Glomerular visceral epithelial cell (primary cell): ENCODE measurements at regions not wholly inside any gene's neighbourhood (a gene's known extent, or its start where the extent isn't known, plus 50 kb on each side); places are given as distances from the start of the nearest gene placed in this dataset.

ENCODE experiments used
- DNase-seq: peaks from one replicate; pipeline ENCODE4 v3.0.0-alpha.2; 2016; ENCODE audit errors: extremely low spot score

DNA sequence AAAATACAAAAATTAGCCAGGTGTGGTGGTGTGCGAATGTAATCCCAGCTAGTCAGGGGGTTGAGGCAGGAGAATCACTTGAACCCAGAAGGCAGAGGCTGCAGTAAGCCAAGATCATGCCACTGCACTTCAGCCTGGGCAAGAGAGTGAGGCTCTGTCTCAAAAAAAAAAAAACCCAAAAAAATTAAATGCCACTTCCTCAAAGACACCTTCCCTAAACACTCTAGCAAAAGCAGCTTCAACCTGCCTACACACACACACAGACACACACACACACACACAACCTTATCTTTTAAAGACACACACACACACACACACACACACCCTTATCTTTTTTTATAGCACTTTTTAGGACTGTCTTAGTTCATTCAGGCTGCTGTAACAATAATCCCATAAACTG is 201.7 kb upstream of the PSMD7 start:
- DNase-seq = no peak

DNA sequence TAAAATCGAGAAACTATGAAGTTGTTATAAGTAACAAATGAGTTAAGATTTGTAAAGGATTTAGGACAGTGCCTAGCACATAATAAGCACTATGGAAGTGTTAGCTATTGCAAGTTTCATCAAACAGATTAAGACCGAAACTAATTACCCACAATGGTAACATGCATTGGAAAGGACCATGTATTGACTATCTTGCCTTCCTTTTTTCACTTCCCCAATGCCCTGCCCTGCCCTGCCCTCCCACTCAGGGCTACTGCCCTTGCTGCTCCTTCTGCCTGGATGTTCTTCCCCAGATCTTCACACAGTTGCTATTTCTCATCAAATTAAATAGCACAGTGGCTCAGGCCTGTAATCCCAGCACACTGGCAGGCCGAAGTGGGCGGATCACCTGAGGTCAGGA is 202.1 kb upstream of the PSMD7 start:
- DNase-seq = no peak

DNA sequence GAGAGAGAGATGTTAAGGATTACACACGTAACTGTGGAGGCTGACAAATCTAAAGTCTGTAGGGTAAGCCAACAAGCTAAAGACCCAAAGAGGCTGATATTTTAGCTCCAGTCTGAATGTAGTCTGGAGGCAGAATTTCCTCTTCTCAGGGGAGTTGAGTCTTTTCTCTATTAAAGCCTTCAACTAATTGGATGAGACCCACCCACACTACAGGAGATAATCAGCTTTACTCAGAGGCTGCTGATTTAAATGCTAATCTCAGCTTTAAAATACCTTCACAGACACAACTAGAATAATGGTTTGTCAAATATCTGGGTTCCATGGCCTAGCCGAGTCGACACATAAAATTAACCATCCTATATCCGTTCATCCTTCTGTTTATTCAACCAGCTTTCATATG is 204.3 kb upstream of the PSMD7 start:
- no peak for DNase-seq

DNA sequence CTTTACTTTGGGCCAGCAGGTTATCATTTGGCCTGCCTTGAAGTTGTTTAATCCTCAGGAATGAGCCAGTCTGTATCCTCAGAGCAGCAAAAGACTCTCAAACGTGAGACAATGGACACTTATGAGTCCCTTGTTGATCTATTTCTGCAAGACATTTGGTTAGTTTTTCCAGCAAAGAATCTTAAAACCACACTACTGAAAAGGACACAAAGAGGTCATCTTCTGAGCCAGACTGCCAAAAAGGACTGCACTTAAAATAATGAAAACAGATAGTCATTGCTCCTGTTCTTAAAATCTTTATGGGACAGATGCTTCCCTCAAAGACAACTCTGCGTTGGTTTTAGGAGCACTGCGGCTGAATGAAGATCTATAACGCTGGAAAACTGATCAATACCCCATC is 205.7 kb upstream of the PSMD7 start:
- no peak for DNase-seq

DNA sequence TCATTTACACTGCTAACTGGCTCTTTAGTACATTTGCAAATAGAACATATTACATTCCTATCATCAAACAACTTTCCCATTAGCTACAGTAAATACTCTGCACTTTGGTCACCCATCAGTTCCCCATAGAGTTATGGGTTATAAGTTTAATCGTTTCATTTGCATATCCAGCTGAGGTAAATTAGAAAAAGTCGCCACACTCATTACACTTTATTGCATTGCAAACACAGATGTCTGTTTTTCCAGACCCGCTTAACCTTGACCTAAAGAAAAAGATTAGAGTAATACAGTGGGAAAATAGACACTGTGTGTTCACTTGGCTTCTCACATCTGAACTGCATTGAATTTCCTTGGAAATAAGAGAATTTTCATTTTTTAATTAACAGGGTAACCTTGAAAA is 213.1 kb upstream of the PSMD7 start:
- no peak for DNase-seq

DNA sequence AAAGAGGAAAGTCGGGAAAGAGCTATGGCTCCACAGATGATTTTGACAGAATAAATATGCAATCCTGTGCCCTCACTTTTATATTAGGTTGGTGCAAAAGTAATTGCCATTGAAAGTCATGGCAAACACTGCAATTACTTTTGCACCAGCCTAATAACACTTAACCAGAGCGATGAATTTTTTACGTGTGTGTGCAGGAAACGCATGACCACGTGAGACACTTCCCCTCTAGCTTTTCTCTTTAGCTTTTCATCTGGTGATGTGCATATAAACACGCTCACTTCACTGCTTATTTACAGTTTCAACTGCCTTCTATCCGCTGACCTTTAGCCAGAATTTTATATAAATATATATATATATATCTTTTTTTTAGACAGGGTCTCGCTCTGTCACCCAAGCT is 216.3 kb upstream of the PSMD7 start:
- DNase-seq = no peak

DNA sequence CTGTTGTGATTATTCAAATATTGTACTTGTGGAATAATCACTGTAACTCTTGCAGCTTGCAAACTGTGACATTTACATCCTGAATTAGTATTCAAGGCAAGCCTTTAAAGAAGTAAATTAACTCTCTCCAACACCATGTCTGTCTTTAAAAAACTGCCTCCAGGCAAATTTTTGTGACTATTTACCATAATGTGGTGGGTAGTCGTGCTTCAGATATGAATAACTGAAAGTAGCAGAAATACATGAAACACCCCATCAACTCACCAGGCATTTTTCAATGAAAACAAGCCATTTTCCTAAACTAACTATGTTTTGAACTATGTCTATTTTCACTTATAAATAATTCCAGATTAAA is 217.4 kb upstream of the PSMD7 start:
- DNase-seq = no peak

DNA sequence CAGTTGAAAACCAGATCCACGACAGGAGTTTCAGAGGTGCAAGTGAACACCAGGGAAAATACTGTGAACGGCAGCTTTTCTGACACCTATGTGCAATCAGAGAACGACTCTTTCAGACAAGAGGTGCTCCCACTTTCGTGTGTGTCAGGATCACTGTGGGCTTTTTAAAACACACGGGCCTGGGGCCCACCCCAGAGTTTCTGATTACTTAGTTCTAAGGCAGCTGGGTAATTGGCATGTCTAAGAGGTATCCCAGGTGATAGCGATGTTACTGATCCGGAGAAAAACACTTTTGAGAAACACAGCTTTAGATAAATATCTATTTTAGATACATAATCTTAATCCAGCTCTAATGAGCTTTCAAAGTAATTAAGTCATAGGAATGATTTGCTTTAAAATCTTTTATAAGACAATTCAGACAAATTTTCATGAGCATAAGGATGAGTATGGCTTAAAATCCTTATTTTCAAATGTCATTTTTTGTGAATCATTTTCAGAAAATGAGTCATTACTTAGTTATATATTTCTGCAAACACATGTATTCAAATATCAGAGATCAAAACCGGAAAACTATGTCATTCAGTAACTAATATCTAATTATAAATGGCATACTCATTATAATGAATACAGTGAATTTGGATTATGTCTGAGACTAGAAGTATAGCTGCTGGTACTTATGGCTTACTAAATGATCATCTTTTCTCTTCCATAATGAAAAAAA is 217.9 kb upstream of the PSMD7 start:
- no peak for DNase-seq

DNA sequence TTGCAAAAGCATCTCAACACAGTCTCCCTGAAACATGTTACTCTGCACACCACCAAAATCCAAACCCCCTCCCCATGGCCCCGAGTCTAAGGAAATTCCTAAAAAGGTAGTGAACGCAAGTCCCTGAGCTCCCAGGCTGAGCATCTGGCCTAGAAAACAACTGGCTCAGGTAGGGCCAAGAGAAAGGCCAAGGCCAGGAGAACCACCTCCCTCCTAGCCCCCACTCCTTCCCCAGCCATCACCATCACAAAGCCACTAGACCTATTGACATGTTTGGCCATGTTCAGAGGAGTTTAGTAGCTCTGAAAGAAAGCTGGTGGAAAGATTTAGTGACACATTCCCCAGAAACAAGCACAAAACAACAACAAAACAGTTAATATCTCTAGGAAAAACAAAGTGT is 220.0 kb upstream of the PSMD7 start:
- no peak for DNase-seq

DNA sequence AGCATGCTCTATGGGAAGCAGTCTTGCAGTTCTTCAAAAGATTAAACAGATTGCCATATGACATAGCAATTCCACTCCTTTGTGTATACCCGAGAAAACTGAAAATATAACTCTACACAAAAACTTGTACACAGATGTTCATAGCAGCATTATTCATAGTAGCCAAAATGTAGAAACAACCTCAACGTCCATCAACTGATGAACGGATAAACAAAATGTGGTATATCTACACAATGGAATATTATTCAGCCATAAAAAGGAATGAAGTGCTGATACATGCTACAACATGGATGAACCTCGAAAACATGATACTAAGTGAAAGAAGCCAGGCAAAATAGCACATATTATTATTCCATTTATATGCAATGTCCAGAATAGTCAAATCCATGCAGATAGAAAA is 221.2 kb upstream of the PSMD7 start:
- DNase-seq = no peak

DNA sequence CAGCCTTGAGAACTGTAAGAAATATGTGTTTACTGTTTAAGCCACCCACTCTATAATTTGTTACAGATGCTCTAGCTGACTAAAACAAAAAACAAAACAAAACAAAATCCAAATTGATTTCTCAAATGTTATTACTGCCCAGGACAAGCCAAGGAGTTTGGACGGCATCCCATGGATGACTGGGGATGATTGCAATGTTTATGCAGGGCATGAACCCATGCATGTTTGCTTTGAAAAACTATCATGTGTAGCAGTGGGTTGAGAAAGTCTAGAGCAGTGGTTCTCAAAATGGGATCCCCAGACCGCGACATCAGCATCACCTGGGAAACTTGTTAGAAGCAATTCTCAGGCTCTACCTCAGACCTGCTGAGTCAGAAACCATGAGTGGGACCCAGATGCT is 223.2 kb upstream of the PSMD7 start:
- DNase-seq = no peak

DNA sequence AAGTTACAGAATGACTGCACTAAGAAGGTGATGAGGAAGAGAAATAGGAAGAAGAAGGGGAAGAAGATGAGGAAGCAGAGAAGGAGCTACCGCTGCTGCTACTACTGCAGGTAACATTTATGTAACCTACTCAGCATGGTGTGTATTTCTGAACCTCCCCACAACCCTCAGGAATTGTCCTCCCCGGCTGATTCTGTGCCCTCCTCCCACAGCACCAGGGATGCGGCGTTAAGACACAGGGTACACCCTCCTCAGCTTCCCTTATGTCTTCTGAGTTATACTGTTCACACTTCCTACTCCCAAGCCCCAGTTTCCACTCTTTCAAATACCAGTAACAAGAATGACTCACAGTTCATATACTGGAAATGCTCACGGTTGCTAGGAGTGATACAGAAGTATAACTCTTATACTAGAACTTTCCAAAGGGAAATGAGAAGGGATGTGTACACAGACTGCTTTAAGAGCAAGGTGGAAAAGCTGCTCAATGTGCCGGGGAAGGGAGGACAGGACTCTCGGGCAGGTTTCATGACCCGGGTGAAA is 224.5 kb upstream of the PSMD7 start:
- DNase-seq = no peak

DNA sequence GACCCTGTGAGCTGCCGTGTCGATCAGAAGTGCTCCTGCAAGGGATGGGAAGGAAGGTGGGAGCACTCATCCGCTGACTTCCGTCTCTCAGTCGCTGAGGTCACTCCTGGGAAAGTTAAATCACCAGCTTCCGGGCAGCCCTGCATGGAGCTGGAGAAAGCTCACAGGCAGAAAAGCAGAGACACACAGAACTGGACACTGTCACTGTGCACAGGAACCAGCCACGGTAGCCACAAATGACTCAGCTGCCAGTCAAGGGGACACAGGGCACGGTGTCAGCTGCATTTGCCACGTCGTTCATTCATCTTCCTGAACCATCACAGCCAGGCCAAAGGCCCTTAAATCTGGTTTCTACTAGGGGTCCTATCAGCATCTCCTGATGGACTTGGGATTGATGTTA is 226.4 kb upstream of the PSMD7 start:
- no peak for DNase-seq

DNA sequence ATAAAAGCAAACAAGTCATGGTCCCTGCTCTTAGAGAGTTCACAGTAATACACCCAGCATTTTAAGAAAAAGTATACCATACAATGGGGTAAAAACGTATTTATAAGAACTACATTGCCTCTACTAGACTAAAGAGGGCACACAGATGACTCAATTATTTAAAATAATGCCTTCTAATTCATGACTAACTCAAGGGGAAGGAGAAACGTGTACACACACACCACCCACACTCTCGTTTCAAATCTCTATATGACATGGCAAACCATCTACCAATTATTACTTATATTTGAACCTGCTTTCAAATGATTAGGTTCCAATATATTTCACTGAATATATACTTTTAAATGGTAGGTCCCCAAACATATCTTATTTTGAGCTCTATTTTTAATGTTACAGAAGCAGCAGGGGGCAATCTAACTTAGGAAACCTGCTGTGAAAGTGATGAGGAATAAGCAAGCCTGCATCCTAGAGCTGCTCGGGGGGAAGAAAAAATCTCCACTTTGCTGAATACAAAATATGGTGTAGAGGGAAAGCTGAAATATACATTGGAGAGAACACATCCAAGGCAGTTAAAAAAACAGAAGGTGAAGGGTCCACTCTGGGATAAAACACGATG is 232.4 kb upstream of the PSMD7 start:
- DNase-seq = no peak

DNA sequence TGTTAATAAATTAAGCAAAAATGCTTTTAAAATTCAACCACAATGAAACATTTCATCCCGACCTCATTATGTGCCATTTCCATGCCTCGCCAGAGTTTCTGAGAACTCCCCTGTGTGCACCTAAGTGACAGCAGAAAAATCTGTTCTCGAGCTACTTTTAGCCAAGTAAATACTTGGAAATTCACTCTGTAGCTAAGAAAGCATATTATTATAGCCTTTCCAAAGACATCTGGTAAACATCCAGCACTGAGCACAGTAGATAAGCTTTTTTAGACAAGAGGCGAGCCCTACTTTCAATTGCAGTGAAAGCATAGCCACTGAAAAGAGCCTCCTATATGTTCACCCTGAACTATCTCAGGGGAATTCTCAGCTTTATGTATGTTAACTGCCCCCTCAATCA is 242.8 kb upstream of the PSMD7 start:
- no peak for DNase-seq

DNA sequence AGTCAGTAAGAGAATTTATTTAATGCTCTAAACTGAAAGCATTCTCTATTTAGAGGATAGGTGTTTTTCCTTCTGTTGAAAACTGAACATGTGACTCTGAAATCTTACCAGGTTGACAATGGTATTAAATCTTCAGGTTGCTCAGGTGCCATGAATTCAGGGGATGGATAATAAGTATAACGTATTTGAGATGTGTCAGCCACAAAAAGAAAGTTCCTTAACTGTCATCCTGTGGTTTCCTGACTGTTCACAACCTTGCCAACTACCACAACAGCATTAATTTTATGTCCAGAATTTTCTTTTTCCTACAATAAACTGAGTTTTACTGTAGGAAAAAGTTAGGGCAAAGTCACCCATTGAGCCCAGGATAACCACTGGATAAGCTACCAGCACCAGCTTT is 243.3 kb upstream of the PSMD7 start:
- DNase-seq = no peak

DNA sequence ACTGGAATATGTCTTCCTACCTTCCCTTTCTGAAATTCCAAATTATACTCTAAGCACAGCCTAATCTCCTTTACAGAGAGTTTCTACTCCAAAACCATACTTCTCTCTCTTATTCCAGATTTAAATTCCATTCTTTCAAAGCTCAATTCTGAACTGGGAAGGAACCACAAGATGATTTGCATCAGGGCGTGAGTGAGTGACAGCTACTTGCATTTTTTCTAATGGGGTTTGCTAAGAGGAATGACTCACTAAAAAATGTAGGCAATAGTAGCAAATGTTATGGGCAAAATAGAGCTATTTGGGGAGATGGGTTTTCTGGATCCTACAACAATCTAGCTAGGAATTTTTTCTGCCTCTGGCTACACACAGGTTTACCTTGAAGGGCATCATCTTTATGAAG is 244.6 kb upstream of the PSMD7 start:
- no peak for DNase-seq

DNA sequence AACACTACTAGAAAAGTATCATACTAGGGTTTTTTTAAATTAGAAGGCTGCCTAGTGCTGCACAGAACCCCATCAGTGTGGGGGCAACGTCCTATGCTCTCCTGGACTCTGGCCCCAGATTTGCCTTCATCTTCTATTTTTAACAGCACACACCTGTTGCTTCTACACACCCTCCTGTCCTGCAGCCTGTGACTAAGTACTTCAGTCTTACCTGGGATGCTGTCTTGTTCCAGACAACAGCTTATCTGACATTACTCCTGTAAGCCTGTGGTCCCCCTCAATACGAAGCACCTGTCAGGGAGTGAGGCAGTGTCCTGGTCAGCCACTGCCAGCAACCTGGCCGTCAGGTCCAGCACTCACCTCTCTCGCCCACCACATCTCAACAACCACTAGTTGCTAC is 247.6 kb upstream of the PSMD7 start:
- no peak for DNase-seq

DNA sequence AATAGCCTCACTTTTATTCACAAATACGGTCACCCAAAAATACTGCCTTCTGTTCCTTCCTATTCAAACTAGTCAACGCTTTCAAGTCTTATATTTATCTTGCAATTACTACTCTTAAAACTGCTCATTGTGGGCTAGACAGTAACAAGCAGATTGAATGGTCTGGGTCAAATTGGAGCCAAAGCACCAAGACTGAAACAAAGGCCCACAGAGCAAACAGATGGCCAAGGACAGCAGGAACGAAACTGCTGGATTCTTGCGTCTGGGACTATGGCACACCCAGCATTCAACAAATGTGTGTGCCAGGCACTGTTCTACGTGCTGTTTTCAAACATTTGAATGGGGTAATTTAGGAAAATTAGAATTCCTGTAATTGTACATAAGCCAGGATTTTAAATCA is 250.1 kb upstream of the PSMD7 start:
- DNase-seq = no peak

DNA sequence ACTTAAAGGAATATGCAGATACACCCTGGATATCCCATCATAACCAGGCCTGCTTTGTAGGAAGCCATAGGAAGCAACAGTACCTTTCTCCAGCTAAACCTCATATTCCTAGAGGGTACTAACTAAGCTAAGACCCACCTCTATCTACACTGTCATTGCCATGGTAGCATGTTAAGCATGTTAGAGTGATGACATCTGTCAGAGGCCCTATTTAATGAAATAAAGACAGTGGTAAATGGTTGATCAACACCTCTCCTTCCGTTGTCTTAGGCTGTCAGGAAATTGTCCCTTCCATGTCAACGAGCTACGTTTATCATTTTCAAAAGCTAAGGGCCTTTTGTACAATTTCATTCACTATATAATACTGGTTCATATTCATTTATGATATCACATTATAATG is 251.1 kb upstream of the PSMD7 start:
- no peak for DNase-seq

DNA sequence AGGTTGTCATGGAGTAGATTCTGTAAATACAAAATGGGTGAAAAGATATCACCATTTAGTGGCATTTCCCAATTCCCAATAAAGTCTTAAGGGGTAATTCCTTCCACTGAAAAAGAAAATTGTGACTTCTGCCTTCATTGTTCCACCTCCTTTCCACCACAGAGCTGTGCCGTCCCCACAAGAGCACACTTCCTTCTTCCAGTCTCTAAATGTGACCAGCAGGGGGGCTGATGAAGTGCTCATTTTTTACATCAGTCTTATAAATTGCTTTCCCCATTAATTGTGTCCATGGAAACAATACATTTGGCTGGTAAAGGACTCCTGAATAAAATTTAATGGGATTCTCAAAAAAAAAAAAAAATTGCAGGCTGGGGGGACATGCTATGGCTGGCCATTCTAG is 260.8 kb upstream of the PSMD7 start:
- DNase-seq = no peak

DNA sequence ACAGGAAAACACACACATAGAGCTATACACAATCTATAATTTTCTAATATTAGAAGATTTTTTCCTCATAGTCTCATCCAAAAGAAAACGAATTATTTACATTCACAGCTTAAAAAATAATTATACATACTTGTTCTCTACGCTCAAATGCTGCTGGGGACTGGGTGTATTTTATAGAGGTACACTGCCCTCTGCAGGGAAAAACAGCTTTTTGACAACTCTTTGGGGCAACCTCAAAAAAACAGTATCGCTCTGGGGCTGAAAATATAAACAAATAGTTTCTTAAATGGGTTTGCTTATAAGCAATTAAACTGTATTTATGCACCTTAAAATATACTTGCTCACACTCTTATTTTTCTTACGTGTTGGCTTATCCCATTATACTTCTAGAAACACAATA is 261.8 kb upstream of the PSMD7 start:
- DNase-seq = peak; percentile 1

DNA sequence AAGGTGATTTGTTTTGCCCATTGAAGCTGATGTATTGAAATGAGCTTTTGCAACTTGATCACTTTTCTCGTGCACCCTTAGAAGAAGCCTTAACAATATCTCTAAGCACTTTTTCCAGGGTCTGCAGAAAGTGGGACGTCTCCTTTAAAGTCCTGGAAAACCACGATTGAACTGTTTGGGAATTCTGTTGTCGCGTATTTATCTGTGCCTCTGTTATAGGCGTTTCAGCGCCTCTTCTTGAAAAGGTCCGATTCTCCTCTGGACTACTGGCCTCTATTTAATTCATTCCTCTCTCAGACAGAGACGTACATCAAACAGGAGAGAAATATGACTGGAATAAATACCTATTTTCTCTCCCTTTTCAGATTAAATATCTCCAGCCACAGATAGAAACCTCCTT is 262.4 kb upstream of the PSMD7 start:
- DNase-seq = no peak

DNA sequence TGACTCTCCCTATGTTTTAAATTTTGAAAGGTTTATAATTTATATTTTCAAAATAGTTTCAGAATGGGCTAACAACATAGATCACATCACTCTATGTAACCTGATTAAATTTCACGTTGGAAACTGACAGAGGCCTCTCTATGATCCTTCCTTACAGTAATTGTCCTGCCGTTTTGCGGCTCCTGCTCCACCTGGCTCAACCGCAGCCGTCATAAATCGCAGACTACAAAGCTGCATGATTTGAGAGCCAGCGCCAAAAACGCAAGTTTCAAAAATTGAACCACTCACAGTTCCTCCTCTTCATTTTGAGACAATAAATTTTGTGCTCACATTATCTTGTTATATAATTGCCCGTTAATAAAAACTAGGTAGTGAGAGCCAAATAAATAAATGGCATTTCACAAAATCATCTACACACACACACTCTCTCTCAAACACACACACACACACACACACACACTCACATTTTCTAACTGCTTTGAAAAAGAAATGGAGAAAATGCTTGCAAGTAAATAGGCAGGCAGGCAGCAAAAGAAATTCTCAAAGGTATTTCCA is 263.1 kb upstream of the PSMD7 start:
- DNase-seq = no peak
